A549 (cell line): ENCODE measurements at regions not wholly inside any gene's neighbourhood (a gene's known extent, or its start where the extent isn't known, plus 50 kb on each side); places are given as distances from the start of the nearest gene placed in this dataset.

ENCODE experiments used
- ATAC-seq, 2 experiments: fragments of 200-7000 bp in 1 of 2; fragments of >200 bp in 1 of 2; cut with Nextera tagmentation in 1 of 2; cut with Tn5 transposase in 1 of 2; 3 replicates each; pipeline versions ENCODE4 v1.8.0 to v1.9.1; 2018 to 2020; ENCODE audit warnings: mild to moderate bottlenecking in 1 of 2, moderate library complexity in 1 of 2
- CTCF ChIA-PET: fragments of 300-600 bp; sonication (Branson Sonifier 250); formaldehyde crosslinking; extraction: SDS; loops from one replicate; lab custom pipeline; 2021; ENCODE audit warnings: antibody characterized with exemption, inconsistent platforms; lab: Yijun Ruan, JAX
- POLR2A ChIA-PET: fragments of 350-600 bp; formaldehyde crosslinking; extraction: SDS; loops from one replicate; lab custom pipeline; 2021; ENCODE audit warnings: antibody characterized with exemption, inconsistent platforms; lab: Yijun Ruan, JAX
- DNase-seq, 2 experiments: peaks; one replicate each; pipeline versions ENCODE4 v3.0.0 to v3.0.0-alpha.2; 2011 to 2016; ENCODE audit warnings: low read depth in 1 of 2, low spot score in 1 of 2
- FAIRE-seq: peaks from 2 replicates; lab custom pipeline; 2011; peaks lifted over from hg19 to GRCh38; lab: Jason Lieb, UNC
- H3K27ac ChIP-seq, 2 experiments: fragments of >200 bp; sonication (Bioruptor Twin); formaldehyde crosslinking; 3 replicates each; pipeline ENCODE4 v1.5.1; 2016 to 2017
- H3K4me1 ChIP-seq: fragments of >200 bp; sonication (Bioruptor Twin); formaldehyde crosslinking; 3 replicates; pipeline ENCODE4 v1.6.1; 2016
- H3K4me2 ChIP-seq: fragments of >200 bp; sonication (Bioruptor Twin); formaldehyde crosslinking; 3 replicates; pipeline ENCODE4 v1.6.1; 2016
- H3K4me3 ChIP-seq: fragments of >200 bp; sonication (Bioruptor Twin); formaldehyde crosslinking; 3 replicates; pipeline ENCODE4 v1.5.1; 2016
- H3K9me3 ChIP-seq: fragments of >200 bp; sonication (Bioruptor Twin); formaldehyde crosslinking; 3 replicates; pipeline ENCODE4 v1.6.1; 2016
- CHD4 ChIP-seq: fragments of 200-600 bp; sonication (generic); IDR thresholded peaks from 2 replicates; pipeline ENCODE4 v1.6.1; 2016; ENCODE audit warnings: antibody characterized with exemption, mild to moderate bottlenecking, borderline replicate concordance
- EHMT2 ChIP-seq: fragments of 200-600 bp; sonication (generic); IDR thresholded peaks from 2 replicates; pipeline ENCODE4 v1.6.1; 2016; ENCODE audit warnings: antibody characterized with exemption, low read depth, mild to moderate bottlenecking, moderate library complexity
- EP300 ChIP-seq, 2 experiments: fragments of >200 bp; sonication (Bioruptor Twin); formaldehyde crosslinking; IDR thresholded peaks; 2 replicates in 1 of 2; 3 replicates in 1 of 2; pipeline ENCODE4 v1.6.1; 2016 to 2017
- HOXA7 ChIP-seq: fragments of 250-450 bp; sonication (Bioruptor Pico); IDR thresholded peaks from 2 replicates; pipeline ENCODE4 v1.5.0; 2020; ENCODE audit warnings: mild to moderate bottlenecking, moderate library complexity
- HOXB13 ChIP-seq: fragments of 250-450 bp; sonication (Bioruptor Pico); IDR thresholded peaks from 2 replicates; pipeline ENCODE4 v1.5.0; 2020; ENCODE audit warnings: low read depth, mild to moderate bottlenecking, moderate library complexity
- MAZ ChIP-seq: fragments of 150-350 bp; IDR thresholded peaks from 2 replicates; pipeline ENCODE4 v1.6.1; 2014; ENCODE audit warnings: antibody characterized with exemption, low read depth, low read length, borderline replicate concordance
- NFE2L2 ChIP-seq: fragments of 150-350 bp; conservative IDR thresholded peaks from 2 replicates; pipeline ENCODE4 v1.6.1; 2014; ENCODE audit warnings: low read length
- POLR2AphosphoS2 ChIP-seq: conservative IDR thresholded peaks from 2 replicates; pipeline ENCODE4 v1.6.1; 2012; ENCODE audit warnings: low read length, improper control_type of control experiment, inconsistent platforms
- RARB ChIP-seq: fragments of 250-450 bp; sonication (Bioruptor Pico); IDR thresholded peaks from 2 replicates; pipeline ENCODE4 v1.8.0; 2021; ENCODE audit warnings: mild to moderate bottlenecking, moderate library complexity
- SREBF2 ChIP-seq: fragments of 450-650 bp; IDR thresholded peaks from 2 replicates; pipeline ENCODE4 v1.6.1; 2014; ENCODE audit warnings: mild to moderate bottlenecking, moderate library complexity
- TFCP2L1 ChIP-seq: fragments of 250-450 bp; sonication (Bioruptor Pico); IDR thresholded peaks from 2 replicates; pipeline ENCODE4 v1.5.0; 2021; ENCODE audit warnings: mild to moderate bottlenecking
- WGBS: methylation state at CpG from one replicate; pipeline ENCODE4 v1.1.6; 2017; ENCODE audit errors: missing lambda C conversion rate; 5-methylcytosine and 5-hydroxymethylcytosine counted together
- TF ChIP-seq, protein P1 (sequence below): fragments of >200 bp; sonication (Bioruptor Twin); formaldehyde crosslinking; IDR thresholded peaks from 3 replicates; pipeline ENCODE4 v1.5.1; 2016
- TF ChIP-seq, protein P2 (sequence below): fragments of 150-350 bp; IDR thresholded peaks from 2 replicates; pipeline ENCODE4 v1.6.1; 2014; ENCODE audit warnings: low read depth, mild to moderate bottlenecking, low read length
- TF ChIP-seq, protein P3 (sequence below): fragments of 250-450 bp; sonication (Bioruptor Pico); IDR thresholded peaks from 2 replicates; pipeline ENCODE4 v1.5.0; 2020; ENCODE audit warnings: low read depth, mild to moderate bottlenecking, moderate library complexity
- TF ChIP-seq, protein P4 (sequence below): fragments of 450-650 bp; IDR thresholded peaks from 2 replicates; pipeline ENCODE4 v1.6.1; 2014; ENCODE audit warnings: antibody characterized with exemption

DNA sequence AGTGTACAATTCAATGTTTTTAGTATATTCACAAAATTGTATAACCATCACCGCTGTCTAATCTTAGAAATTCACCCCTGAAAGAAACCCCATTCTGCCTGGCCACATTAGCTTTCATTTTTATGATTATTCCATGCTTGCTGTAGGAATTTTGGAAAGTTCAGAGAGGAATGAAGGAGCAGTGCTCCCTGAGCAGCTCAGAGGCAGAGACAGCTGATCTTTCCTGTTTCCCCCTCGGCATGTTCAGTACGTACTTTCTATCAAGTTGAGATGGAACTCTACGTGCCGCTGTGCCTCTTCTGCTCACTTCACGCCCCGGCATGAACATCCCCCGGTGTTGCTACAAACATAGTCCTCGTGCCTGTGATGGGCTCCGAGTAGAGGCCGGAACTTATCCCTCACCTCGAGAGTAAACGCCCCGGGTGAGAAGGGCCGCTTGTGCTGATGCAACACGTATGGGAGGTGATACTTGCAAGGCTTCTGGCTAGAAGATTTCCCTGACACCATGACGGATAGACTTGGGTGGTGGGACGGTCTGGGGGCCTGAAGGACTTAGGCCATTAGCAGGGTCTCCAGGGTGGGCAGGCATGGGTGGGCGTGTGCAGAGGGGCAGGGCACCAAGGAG lies 79.2 kb upstream of the CIBAR2 start:
- POLR2A ChIA-PET = no interaction called here
- ATAC-seq = no peak
- Histone ChIP-seq H3K4me2 (no peak overlapping the region), H3K4me1 (no peaks in the 10 kb centered on the region), H3K9me3 (no peaks in the 10 kb centered on the region), H3K4me3 (no peak overlapping the region), H3K27ac (no peak overlapping the region)
- 78% methylated on average over 19 of the region's 19 CpGs for WGBS
- CTCF ChIA-PET = interaction anchor here (0.6 to 1.7 kb wide), 4 partner anchors 8 to 59 kb away, joined by 3 to 5 read pairs (median 3); no protein-coding TSS in a partner anchor
- TF ChIP-seq, protein P1, sequence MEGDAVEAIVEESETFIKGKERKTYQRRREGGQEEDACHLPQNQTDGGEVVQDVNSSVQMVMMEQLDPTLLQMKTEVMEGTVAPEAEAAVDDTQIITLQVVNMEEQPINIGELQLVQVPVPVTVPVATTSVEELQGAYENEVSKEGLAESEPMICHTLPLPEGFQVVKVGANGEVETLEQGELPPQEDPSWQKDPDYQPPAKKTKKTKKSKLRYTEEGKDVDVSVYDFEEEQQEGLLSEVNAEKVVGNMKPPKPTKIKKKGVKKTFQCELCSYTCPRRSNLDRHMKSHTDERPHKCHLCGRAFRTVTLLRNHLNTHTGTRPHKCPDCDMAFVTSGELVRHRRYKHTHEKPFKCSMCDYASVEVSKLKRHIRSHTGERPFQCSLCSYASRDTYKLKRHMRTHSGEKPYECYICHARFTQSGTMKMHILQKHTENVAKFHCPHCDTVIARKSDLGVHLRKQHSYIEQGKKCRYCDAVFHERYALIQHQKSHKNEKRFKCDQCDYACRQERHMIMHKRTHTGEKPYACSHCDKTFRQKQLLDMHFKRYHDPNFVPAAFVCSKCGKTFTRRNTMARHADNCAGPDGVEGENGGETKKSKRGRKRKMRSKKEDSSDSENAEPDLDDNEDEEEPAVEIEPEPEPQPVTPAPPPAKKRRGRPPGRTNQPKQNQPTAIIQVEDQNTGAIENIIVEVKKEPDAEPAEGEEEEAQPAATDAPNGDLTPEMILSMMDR = no peak
- TF ChIP-seq POLR2AphosphoS2 (no peak), EHMT2 (no peak), HOXA7 (no peak), CHD4 (no peak), NFE2L2 (no peak), EP300 (IDR thresholded peaks at IDR 0.05) (no peak), RARB (CRISPR knock-in tag) (no peak), MAZ (no peak), HOXB13 (CRISPR knock-in tag) (no peak)
- TF ChIP-seq, protein P2, sequence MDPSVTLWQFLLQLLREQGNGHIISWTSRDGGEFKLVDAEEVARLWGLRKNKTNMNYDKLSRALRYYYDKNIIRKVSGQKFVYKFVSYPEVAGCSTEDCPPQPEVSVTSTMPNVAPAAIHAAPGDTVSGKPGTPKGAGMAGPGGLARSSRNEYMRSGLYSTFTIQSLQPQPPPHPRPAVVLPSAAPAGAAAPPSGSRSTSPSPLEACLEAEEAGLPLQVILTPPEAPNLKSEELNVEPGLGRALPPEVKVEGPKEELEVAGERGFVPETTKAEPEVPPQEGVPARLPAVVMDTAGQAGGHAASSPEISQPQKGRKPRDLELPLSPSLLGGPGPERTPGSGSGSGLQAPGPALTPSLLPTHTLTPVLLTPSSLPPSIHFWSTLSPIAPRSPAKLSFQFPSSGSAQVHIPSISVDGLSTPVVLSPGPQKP = no peak
- TF ChIP-seq, protein P3, sequence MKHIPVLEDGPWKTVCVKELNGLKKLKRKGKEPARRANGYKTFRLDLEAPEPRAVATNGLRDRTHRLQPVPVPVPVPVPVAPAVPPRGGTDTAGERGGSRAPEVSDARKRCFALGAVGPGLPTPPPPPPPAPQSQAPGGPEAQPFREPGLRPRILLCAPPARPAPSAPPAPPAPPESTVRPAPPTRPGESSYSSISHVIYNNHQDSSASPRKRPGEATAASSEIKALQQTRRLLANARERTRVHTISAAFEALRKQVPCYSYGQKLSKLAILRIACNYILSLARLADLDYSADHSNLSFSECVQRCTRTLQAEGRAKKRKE = no peak
- no peak for DNase-seq
- no peak for FAIRE-seq

DNA sequence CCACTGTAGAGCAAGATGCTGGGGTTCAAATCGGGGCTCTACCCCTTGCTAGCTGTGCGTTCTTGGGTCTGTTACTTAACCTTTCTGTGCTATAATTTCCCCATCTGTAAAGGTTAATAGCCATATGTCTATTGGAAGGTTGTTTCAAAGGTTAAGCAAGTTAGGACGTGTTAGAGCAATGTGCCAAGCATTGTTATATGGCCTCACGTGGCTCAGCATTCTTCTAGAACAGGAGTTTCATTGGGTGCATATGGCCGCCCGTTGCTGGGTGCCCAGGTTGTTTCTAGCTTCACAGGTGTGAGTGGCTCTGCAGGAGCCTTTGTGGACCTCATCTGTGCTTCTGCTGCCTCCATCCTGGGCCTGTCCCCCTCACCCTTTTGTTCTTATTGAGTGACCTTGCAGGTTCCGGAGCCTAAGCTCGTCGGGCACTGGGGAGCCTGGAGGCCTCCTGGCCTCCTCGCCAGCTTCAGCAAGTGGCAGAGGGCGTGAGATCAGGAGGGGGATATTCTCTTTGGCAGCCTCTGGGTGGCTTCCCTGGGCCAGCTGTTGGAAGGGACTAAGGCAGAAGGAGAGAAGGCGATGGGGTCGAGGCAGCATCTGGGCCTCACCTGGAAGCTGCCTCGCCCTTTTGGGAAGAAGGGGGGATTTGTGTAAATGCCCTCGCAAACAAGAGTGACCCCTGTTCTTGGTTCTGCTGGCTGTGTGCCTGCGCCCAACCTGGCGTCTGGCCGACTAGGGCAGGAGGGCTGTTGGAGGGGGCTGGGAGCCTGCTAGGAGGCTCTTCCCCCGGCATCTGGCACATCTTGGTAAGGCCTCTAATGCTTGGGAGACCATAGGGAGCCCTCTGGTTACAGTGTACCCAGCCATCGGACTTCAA lies 80.2 kb upstream of the CIBAR2 start:
- 89% methylated on average over 20 of the region's 20 CpGs for WGBS
- no peak for ATAC-seq
- no peak overlapping the region for H3K4me2 ChIP-seq
- ChIA-PET POLR2A (no interaction called here), CTCF (interaction anchor here (0.6 to 1.7 kb wide), 3 partner anchors 60 to 110 kb away, joined by 3 to 7 read pairs (median 3); no protein-coding TSS in a partner anchor)
- no peaks in the 10 kb centered on the region for H3K9me3 ChIP-seq
- no peak for FAIRE-seq
- H3K4me3 ChIP-seq = no peak overlapping the region
- no peak for TF ChIP-seq RARB (CRISPR knock-in tag)
- TF ChIP-seq TFCP2L1 (CRISPR knock-in tag) = no peak
- no peak overlapping the region for H3K27ac ChIP-seq
- no peak for DNase-seq
- no peaks in the 10 kb centered on the region for H3K4me1 ChIP-seq

DNA sequence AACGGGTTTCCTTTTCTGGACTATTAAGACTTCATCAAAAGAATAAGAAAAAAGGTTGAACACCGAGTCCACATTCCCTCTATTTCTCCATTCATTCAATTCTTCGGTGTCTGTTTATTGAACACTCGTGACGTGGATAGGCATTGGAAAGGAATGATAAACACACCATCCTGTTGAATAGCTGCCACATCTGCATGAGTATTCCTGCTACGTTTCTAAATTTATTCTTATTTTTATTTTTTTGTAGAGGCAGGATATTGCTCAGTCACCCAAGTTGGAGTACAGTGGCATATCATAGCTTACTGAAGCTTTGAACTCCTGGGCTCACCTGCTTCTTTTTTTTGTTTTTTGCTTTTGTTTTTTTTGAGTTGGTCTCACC lies 80.8 kb upstream of the CIBAR2 start:
- H3K4me3 ChIP-seq = no peak overlapping the region
- TF ChIP-seq SREBF2 = no peak
- TF ChIP-seq, protein P4, sequence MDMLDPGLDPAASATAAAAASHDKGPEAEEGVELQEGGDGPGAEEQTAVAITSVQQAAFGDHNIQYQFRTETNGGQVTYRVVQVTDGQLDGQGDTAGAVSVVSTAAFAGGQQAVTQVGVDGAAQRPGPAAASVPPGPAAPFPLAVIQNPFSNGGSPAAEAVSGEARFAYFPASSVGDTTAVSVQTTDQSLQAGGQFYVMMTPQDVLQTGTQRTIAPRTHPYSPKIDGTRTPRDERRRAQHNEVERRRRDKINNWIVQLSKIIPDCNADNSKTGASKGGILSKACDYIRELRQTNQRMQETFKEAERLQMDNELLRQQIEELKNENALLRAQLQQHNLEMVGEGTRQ = no peak
- no peaks in the 10 kb centered on the region for H3K9me3 ChIP-seq
- WGBS = 79% methylated on average over 6 of the region's 6 CpGs
- POLR2A ChIA-PET = no interaction called here
- no peak for ATAC-seq
- no peak overlapping the region for H3K27ac ChIP-seq
- H3K4me2 ChIP-seq = no peak overlapping the region
- CTCF ChIA-PET = interaction anchor here (0.6 to 2.0 kb wide), 3 partner anchors 9 to 109 kb away, joined by 3 to 7 read pairs (median 7); no protein-coding TSS in a partner anchor
- H3K4me1 ChIP-seq = no peaks in the 10 kb centered on the region
- DNase-seq = no peak
- FAIRE-seq = no peak
